ENCODE measurements at regions not wholly inside any gene's neighbourhood (a gene's known extent, or its start where the extent isn't known, plus 50 kb on each side); places are given as distances from the start of the nearest gene placed in this dataset.

DNA sequence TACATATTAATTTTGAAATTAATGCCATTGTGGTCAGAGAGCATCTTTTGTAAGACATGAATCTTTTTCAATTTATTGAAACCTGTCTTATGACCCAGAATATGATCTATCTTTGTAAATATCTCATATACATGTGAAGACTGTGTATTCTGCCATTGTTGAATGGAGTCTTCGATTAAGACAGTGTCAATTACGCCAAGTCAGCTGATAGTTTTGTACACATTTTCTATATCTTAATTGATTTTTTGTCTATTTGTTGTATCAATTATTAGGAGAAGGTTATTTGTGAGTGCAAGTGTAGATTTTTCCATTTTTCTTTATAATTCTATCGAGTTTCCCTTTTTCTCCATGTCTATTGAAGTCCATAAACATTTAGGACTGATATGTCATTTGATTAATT, 471.6 kb downstream of the MED10 start:
- no peak overlapping the region for H3K4ac ChIP-seq (ENCODE audit: low read depth, low read length)
- H3K27ac Mint-ChIP-seq: no peak overlapping the region

More for the DNA sequence above, 471.6 kb downstream of the MED10 start:
- Histone ChIP-seq H4K8ac (replicated peaks; ENCODE audit: insufficient read length, low read depth, low read length) (no peak overlapping the region), H4K5ac (ENCODE audit: insufficient read length, low read depth, low read length) (no peak overlapping the region), H3K4me2 (ENCODE audit: insufficient read depth, insufficient read length, low read length) (no peak overlapping the region), H4K20me1 (ENCODE audit: control insufficient read depth, insufficient read depth, insufficient read length) (no peaks in the 10 kb centered on the region), H3K79me1 (ENCODE audit: insufficient read depth, low read depth, low read length, poor library complexity, severe bottlenecking) (no peaks in the 10 kb centered on the region), H3K56ac (ENCODE audit: insufficient read length, low read depth, low read length) (no peak overlapping the region), H3K23ac (ENCODE audit: insufficient read length, low read depth, low read length) (no peak overlapping the region), H3K9me3 (ENCODE audit: control insufficient read depth, low read depth, low read length) (no peaks in the 10 kb centered on the region), H2BK20ac (ENCODE audit: low read depth, low read length, poor library complexity, severe bottlenecking) (no peak overlapping the region), H3K27me3 (ENCODE audit: insufficient read depth, low read length) (no peaks in the 10 kb centered on the region), H3K79me2 (ENCODE audit: insufficient read depth, low read length) (no peaks in the 10 kb centered on the region), H2BK15ac (ENCODE audit: low read depth, low read length) (no peak overlapping the region), H3K18ac (ENCODE audit: insufficient read length, low read depth, low read length) (no peak overlapping the region), H3K14ac (ENCODE audit: insufficient read depth, low read length) (no peak overlapping the region), H3K4me1 (ENCODE audit: insufficient read depth, low read length) (peaks cover 8% of the 10 kb centered on the region; the same call in 1 of the 2 replicates), H3K23me2 (ENCODE audit: insufficient read length, low read depth, low read length, poor library complexity, severe bottlenecking) (no peaks in the 10 kb centered on the region), H2BK120ac (ENCODE audit: low read depth, low read length, poor library complexity, severe bottlenecking) (no peak overlapping the region), H2AK5ac (ENCODE audit: insufficient read length, low read length) (no peak overlapping the region), H2BK5ac (ENCODE audit: insufficient read length, low read length) (no peak overlapping the region), H3T11ph (ENCODE audit: low read length) (no peak overlapping the region), H3K27ac (ENCODE audit: insufficient read length, low read depth, low read length) (no peak overlapping the region), H3K9ac (ENCODE audit: extremely low read depth, insufficient read length, low read length) (no peak overlapping the region), H2BK12ac (ENCODE audit: insufficient read length, low read depth, low read length) (no peak overlapping the region), H2AFZ (ENCODE audit: low read length) (no peak overlapping the region), H4K91ac (ENCODE audit: insufficient read length, low read depth, low read length) (no peak overlapping the region)
- Mint-ChIP-seq H3K4me3 (no peak overlapping the region), H3K36me3 (ENCODE audit: insufficient read depth in 1 of 3, low read depth in 3 of 3) (no peaks in the 10 kb centered on the region; a peak in 1 of 7 replicates), H3K4me1 (peaks cover 16 to 21% of the 10 kb centered on the region in 2 experiments), H3K27me3 (ENCODE audit: low read depth) (peaks cover 2% of the 10 kb centered on the region), H3K9me3 (no peaks in the 10 kb centered on the region; a peak in 2 of 5 replicates)
- TF ChIP-seq, protein P1, sequence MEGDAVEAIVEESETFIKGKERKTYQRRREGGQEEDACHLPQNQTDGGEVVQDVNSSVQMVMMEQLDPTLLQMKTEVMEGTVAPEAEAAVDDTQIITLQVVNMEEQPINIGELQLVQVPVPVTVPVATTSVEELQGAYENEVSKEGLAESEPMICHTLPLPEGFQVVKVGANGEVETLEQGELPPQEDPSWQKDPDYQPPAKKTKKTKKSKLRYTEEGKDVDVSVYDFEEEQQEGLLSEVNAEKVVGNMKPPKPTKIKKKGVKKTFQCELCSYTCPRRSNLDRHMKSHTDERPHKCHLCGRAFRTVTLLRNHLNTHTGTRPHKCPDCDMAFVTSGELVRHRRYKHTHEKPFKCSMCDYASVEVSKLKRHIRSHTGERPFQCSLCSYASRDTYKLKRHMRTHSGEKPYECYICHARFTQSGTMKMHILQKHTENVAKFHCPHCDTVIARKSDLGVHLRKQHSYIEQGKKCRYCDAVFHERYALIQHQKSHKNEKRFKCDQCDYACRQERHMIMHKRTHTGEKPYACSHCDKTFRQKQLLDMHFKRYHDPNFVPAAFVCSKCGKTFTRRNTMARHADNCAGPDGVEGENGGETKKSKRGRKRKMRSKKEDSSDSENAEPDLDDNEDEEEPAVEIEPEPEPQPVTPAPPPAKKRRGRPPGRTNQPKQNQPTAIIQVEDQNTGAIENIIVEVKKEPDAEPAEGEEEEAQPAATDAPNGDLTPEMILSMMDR (conservative IDR thresholded peaks at IDR 0.05): no peak
- WGBS (ENCODE audit: extremely low coverage, insufficient read length, low lambda C conversion rate): no CpG with 5 or more reads among the region's 3 CpGs
- DNase-seq: no peak
